ENCODE measurements at regions not wholly inside any gene's neighbourhood (a gene's known extent, or its start where the extent isn't known, plus 50 kb on each side); places are given as distances from the start of the nearest gene placed in this dataset.

GRCh38 chr4:56259655-56260054 lies 127.6 kb downstream of the AASDH start:
- Histone ChIP-seq H2BK120ac (ENCODE audit: low read depth, low read length, poor library complexity, severe bottlenecking) (no peak overlapping the region), H2BK15ac (ENCODE audit: low read depth, low read length) (no peak overlapping the region), H2AFZ (ENCODE audit: low read length) (no peak overlapping the region), H2AK5ac (ENCODE audit: insufficient read length, low read length) (no peak overlapping the region), H3K4me2 (ENCODE audit: insufficient read depth, insufficient read length, low read length) (no peak overlapping the region), H3K56ac (ENCODE audit: insufficient read length, low read depth, low read length) (no peak overlapping the region), H3K23ac (ENCODE audit: insufficient read length, low read depth, low read length) (no peak overlapping the region), H2BK20ac (ENCODE audit: low read depth, low read length, poor library complexity, severe bottlenecking) (no peak overlapping the region), H3K14ac (ENCODE audit: insufficient read depth, low read length) (no peak overlapping the region), H3K18ac (ENCODE audit: insufficient read length, low read depth, low read length) (no peak overlapping the region), H3K79me1 (ENCODE audit: insufficient read depth, low read depth, low read length, poor library complexity, severe bottlenecking) (no peaks in the 10 kb centered on the region), H3K4ac (ENCODE audit: low read depth, low read length) (no peak overlapping the region), H4K8ac (replicated peaks; ENCODE audit: insufficient read length, low read depth, low read length) (no peak overlapping the region), H3K23me2 (ENCODE audit: insufficient read length, low read depth, low read length, poor library complexity, severe bottlenecking) (no peaks in the 10 kb centered on the region), H3K9me3 (ENCODE audit: control insufficient read depth, low read depth, low read length) (no peaks in the 10 kb centered on the region), H3K9ac (ENCODE audit: extremely low read depth, insufficient read length, low read length) (no peak overlapping the region), H3K27ac (ENCODE audit: insufficient read length, low read depth, low read length) (no peak overlapping the region), H3K79me2 (ENCODE audit: insufficient read depth, low read length) (no peaks in the 10 kb centered on the region), H3K4me1 (ENCODE audit: insufficient read depth, low read length) (no peaks in the 10 kb centered on the region; the same call in 1 of the 2 replicates), H4K91ac (ENCODE audit: insufficient read length, low read depth, low read length) (no peak overlapping the region), H3K27me3 (ENCODE audit: insufficient read depth, low read length) (no peaks in the 10 kb centered on the region), H3T11ph (ENCODE audit: low read length) (no peak overlapping the region), H2BK5ac (ENCODE audit: insufficient read length, low read length) (no peak overlapping the region), H2BK12ac (ENCODE audit: insufficient read length, low read depth, low read length) (no peak overlapping the region), H4K20me1 (ENCODE audit: control insufficient read depth, insufficient read depth, insufficient read length) (no peaks in the 10 kb centered on the region), H4K5ac (ENCODE audit: insufficient read length, low read depth, low read length) (no peak overlapping the region)
- no peak for TF ChIP-seq CTCF (conservative IDR thresholded peaks at IDR 0.05)
- no peak for DNase-seq
- Mint-ChIP-seq H3K4me3 (no peak overlapping the region), H3K27me3 (ENCODE audit: low read depth) (no peaks in the 10 kb centered on the region), H3K27ac (no peak overlapping the region), H3K36me3 (ENCODE audit: insufficient read depth in 1 of 3, low read depth in 3 of 3) (peaks cover 15 to 30% (median 18%) of the 10 kb centered on the region in 3 experiments), H3K9me3 (peaks cover 15 to 16% of the 10 kb centered on the region in 2 experiments), H3K4me1 (peaks cover 23 to 26% of the 10 kb centered on the region in 2 experiments)
- no CpG with 5 or more reads among the region's 2 CpGs for WGBS (ENCODE audit: extremely low coverage, insufficient read length, low lambda C conversion rate)

Measured in H9 (cell line).